NT2/D1 (cell line): ENCODE measurements at regions not wholly inside any gene's neighbourhood (a gene's known extent, or its start where the extent isn't known, plus 50 kb on each side); places are given as distances from the start of the nearest gene placed in this dataset.

ENCODE experiments used
- YY1 ChIP-seq: IDR thresholded peaks from 2 replicates; pipeline ENCODE4 v1.6.1; 2011; ENCODE audit not compliant: insufficient read length, insufficient read depth
- ZNF274 ChIP-seq: IDR thresholded peaks from 2 replicates; pipeline ENCODE4 v1.6.1; 2011; ENCODE audit warnings: mild to moderate bottlenecking, low read depth, low read length

- TF ChIP-seq ZNF274 (no peak), YY1 (no peak)
Measured at GRCh38 chr3:159131376-159131775, 329.5 kb downstream of the MFSD1 start.
